ENCODE measurements at regions not wholly inside any gene's neighbourhood (a gene's known extent, or its start where the extent isn't known, plus 50 kb on each side); places are given as distances from the start of the nearest gene placed in this dataset.

- ChIA-PET POLR2A (no interaction called here), CTCF (no interaction called here)
- Mint-ChIP-seq H3K4me3 (no peak overlapping the region), H3K9me3 (no peaks in the 10 kb centered on the region), H3K36me3 (ENCODE audit: low read depth) (no peaks in the 10 kb centered on the region), H3K27ac (no peak overlapping the region), H3K27me3 (no peaks in the 10 kb centered on the region), H3K4me1 (peaks cover 14% of the 10 kb centered on the region)
- no peak for DNase-seq
Observed at GRCh38 chr6:134866563-134866962, 83.3 kb downstream of the ALDH8A1 start.

GRCh38 chr6:134864558-134864957 is 85.3 kb downstream of the ALDH8A1 start:
- H3K9me3 Mint-ChIP-seq: no peaks in the 10 kb centered on the region
- ChIA-PET POLR2A (no interaction called here), CTCF (interaction anchor here (0.7 to 1.2 kb wide), 2 partner anchors 12 to 69 kb away, joined by 3 to 4 read pairs; no protein-coding TSS in a partner anchor)
- H3K4me3 Mint-ChIP-seq: no peak overlapping the region
- no peak for DNase-seq
- no peak overlapping the region for H3K27ac Mint-ChIP-seq
- no peaks in the 10 kb centered on the region for H3K4me1 Mint-ChIP-seq
- H3K36me3 Mint-ChIP-seq (ENCODE audit: low read depth): no peaks in the 10 kb centered on the region
- no peaks in the 10 kb centered on the region for H3K27me3 Mint-ChIP-seq

DNA sequence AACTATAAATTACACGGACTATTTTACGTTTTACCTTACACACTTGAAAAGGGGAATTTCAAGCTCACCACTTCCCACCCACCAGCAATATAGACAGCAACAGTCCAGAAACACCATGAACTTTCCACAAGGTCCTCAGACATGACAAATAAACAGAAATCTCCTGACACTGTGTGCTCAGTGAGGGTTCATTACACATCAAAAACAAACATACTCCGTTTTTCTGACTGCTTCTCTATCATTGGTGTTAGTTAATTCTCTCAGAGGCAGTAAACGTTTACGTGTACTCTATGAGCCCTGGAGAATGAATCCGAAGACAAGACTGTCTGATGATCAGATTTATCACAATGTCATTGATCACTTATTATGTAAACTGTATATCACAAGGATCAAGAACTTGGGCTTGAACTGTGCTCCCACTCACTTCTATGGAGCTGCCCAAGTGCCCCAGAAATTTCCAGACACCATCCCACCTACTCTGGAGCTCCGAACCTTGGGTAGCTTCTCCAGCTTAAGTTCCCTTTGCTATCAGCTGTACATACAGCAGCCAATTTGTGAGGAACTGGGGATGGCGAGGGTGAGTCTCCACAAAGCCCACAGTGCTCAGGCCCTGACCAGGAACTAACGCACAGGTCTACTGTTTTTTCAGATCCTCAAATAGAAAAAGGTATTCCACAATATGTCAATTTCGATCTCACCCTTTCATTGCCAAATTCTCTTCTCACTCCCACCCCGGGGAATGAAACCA is 86.0 kb downstream of the ALDH8A1 start:
- Mint-ChIP-seq H3K27me3 (no peaks in the 10 kb centered on the region), H3K4me3 (no peak overlapping the region), H3K4me1 (no peaks in the 10 kb centered on the region), H3K9me3 (no peaks in the 10 kb centered on the region), H3K27ac (no peak overlapping the region), H3K36me3 (ENCODE audit: low read depth) (no peaks in the 10 kb centered on the region)
- ChIA-PET CTCF (interaction anchor here (0.7 kb wide), 1 partner anchor 70 kb away, joined by 3 read pairs; no protein-coding TSS in a partner anchor), POLR2A (no interaction called here)
- no peak for DNase-seq

DNA sequence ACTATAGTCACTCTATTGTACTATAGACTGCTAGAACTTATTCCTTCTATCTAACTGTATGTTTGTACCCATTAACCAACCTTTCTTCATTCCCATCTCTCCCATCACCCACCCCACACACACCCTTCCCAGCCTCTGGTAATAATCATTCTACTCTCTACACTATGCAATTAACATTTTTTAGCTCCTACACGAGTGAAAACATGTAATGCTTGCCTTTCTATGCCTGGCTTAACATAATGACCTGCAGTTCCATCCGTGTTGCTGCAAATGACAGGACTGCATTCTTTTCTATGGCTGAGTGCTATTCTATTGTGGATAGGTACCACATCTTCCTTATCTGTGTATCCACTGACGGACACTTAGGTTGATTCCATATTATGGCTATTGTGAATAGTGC is 95.5 kb downstream of the ALDH8A1 start:
- DNase-seq: no peak
- no peaks in the 10 kb centered on the region for H3K9me3 Mint-ChIP-seq
- H3K4me1 Mint-ChIP-seq: no peaks in the 10 kb centered on the region
- no peak overlapping the region for H3K27ac Mint-ChIP-seq
- POLR2A ChIA-PET: no interaction called here
- peaks cover 5% of the 10 kb centered on the region for H3K27me3 Mint-ChIP-seq
- H3K4me3 Mint-ChIP-seq: no peak overlapping the region
- H3K36me3 Mint-ChIP-seq (ENCODE audit: low read depth): no peaks in the 10 kb centered on the region
- CTCF ChIA-PET: interaction anchor here (0.6 kb wide), 1 partner anchor 709 kb away, joined by 3 read pairs; no protein-coding TSS in a partner anchor

- Mint-ChIP-seq H3K9me3 (no peaks in the 10 kb centered on the region), H3K36me3 (ENCODE audit: low read depth) (no peaks in the 10 kb centered on the region), H3K27me3 (peaks cover 5% of the 10 kb centered on the region), H3K27ac (no peak overlapping the region), H3K4me1 (no peaks in the 10 kb centered on the region), H3K4me3 (no peak overlapping the region)
- DNase-seq: no peak
- POLR2A ChIA-PET: no interaction called here
- CTCF ChIA-PET: interaction anchor here (0.6 to 0.7 kb wide), 2 partner anchors 102 to 710 kb away, joined by 3 read pairs; no protein-coding TSS in a partner anchor
Observed at GRCh38 chr6:134853111-134854055, 96.5 kb downstream of the ALDH8A1 start.

- POLR2A ChIA-PET: no interaction called here
- CTCF ChIA-PET: interaction anchor here (1.0 kb wide), 2 partner anchors 11 to 14 kb away, joined by 3 to 4 read pairs; no protein-coding TSS in a partner anchor
- H3K27me3 Mint-ChIP-seq: peaks cover 6% of the 10 kb centered on the region
- no peak for DNase-seq
- no peaks in the 10 kb centered on the region for H3K36me3 Mint-ChIP-seq (ENCODE audit: low read depth)
- no peaks in the 10 kb centered on the region for H3K4me1 Mint-ChIP-seq
- no peak overlapping the region for H3K4me3 Mint-ChIP-seq
- no peak overlapping the region for H3K27ac Mint-ChIP-seq
- no peaks in the 10 kb centered on the region for H3K9me3 Mint-ChIP-seq
Observed at GRCh38 chr6:134851548-134851947, 98.4 kb downstream of the ALDH8A1 start.

DNA sequence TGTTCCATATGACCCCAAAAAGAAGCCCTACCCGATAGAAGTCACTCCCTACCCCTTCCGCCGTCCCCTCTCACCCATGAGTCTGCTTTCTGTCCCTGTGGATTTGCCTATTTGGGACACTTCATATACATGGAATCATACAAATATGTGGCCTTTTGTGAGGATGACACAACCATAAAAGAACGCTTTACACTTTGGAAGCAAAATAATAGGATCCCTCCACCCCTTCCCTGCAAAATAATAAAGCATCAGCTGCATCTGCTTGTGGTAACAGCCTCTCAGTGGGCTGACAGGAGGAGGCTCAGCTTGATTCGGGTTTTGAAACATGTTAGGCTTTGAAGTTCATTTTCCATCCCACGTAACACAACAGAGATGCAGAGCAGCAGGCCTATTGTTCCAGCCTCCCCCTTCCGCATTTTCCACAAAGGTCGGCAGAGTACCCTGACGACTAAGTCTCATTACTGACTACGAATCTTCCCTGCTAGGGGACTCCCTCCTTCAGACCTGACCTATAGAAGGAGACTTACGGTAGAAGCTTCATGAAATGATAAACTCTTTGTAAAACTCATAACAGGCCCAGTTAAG is 99.1 kb downstream of the ALDH8A1 start:
- DNase-seq: no peak
- Mint-ChIP-seq H3K27me3 (peaks cover 6% of the 10 kb centered on the region), H3K36me3 (ENCODE audit: low read depth) (no peaks in the 10 kb centered on the region), H3K9me3 (no peaks in the 10 kb centered on the region), H3K27ac (no peak overlapping the region), H3K4me3 (no peak overlapping the region), H3K4me1 (no peaks in the 10 kb centered on the region)
- CTCF ChIA-PET: no interaction called here
- POLR2A ChIA-PET: no interaction called here

GRCh38 chr6:134849920-134850447 is 99.9 kb downstream of the ALDH8A1 start:
- POLR2A ChIA-PET: no interaction called here
- DNase-seq: no peak
- no peaks in the 10 kb centered on the region for H3K4me1 Mint-ChIP-seq
- no peaks in the 10 kb centered on the region for H3K9me3 Mint-ChIP-seq
- peaks cover 6% of the 10 kb centered on the region for H3K27me3 Mint-ChIP-seq
- H3K27ac Mint-ChIP-seq: no peak overlapping the region
- H3K4me3 Mint-ChIP-seq: no peak overlapping the region
- H3K36me3 Mint-ChIP-seq (ENCODE audit: low read depth): no peaks in the 10 kb centered on the region
- CTCF ChIA-PET: no interaction called here

DNA sequence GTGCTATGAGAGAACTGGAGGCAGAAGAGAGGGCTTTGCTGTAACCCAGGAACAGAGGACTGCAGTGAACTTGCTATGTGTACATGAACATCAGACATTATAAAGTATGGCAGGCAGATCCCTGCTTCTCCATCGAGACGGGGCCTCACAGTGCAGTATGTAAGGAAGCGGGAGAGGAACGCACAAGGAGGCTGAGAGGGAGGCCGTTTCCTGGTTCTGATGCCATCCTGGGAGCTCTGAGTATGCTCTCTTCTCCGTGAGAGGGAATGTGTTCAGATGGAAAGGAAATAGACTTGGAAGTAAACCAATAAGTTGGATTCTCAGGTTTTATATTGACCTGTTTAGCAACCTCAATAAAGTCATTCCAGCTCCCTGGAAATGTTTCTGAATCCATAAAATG is 101.8 kb downstream of the ALDH8A1 start:
- no peak for DNase-seq
- ChIA-PET POLR2A (no interaction called here), CTCF (no interaction called here)
- no peaks in the 10 kb centered on the region for H3K9me3 Mint-ChIP-seq
- H3K4me1 Mint-ChIP-seq: no peaks in the 10 kb centered on the region
- no peaks in the 10 kb centered on the region for H3K36me3 Mint-ChIP-seq (ENCODE audit: low read depth)
- no peak overlapping the region for H3K4me3 Mint-ChIP-seq
- H3K27ac Mint-ChIP-seq: no peak overlapping the region
- H3K27me3 Mint-ChIP-seq: peaks cover 3% of the 10 kb centered on the region

DNA sequence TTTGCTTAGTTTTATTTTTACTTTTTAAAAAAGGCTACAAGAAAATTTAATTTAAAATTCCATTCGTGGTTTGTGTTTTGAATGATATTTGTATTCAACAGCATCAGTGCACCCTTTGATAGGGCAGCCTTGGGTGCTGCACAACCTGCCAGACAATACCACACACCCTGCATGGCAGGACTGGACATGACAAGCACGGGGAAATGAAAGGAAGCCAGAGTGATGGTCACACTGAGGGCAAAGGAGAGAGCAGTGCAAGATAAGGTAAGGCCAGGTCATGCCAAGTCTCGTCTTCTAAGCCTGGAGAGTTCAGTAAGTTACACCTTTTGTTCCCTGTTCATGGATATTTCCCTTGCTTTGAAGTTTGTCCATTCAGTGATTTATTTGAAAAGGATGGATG is 103.0 kb downstream of the ALDH8A1 start:
- Mint-ChIP-seq H3K4me3 (no peak overlapping the region), H3K9me3 (no peaks in the 10 kb centered on the region), H3K36me3 (ENCODE audit: low read depth) (no peaks in the 10 kb centered on the region), H3K4me1 (no peaks in the 10 kb centered on the region), H3K27me3 (peaks cover 4% of the 10 kb centered on the region), H3K27ac (no peak overlapping the region)
- ChIA-PET CTCF (no interaction called here), POLR2A (no interaction called here)
- no peak for DNase-seq

- no peaks in the 10 kb centered on the region for H3K4me1 Mint-ChIP-seq
- no peak overlapping the region for H3K4me3 Mint-ChIP-seq
- no peaks in the 10 kb centered on the region for H3K9me3 Mint-ChIP-seq
- H3K27me3 Mint-ChIP-seq: peaks cover 6% of the 10 kb centered on the region
- no peak overlapping the region for H3K27ac Mint-ChIP-seq
- CTCF ChIA-PET: no interaction called here
- no peak for DNase-seq
- POLR2A ChIA-PET: no interaction called here
- H3K36me3 Mint-ChIP-seq (ENCODE audit: low read depth): no peaks in the 10 kb centered on the region
Observed at GRCh38 chr6:134846031-134846430, 103.9 kb downstream of the ALDH8A1 start.

DNA sequence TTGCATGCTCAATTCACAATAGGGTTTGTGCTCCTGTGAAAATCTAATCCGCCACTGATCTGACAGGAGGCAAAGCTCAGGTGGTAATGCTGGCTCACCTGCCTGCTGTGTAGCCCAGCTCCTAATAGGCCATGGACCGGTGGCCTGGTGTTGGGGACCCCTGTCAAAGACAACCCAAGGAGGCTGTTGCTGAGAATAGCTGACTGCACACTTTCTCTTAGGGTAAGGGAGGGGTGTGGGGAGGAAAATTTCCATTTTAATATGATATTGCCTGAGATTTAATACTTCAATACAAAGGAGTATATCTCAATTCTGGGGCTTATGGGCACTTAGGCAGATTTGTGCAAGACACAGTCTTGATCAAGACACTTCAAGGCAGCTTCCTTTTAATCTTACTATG is 105.8 kb downstream of the ALDH8A1 start:
- Mint-ChIP-seq H3K4me1 (no peaks in the 10 kb centered on the region), H3K9me3 (no peaks in the 10 kb centered on the region), H3K27me3 (peaks cover 6% of the 10 kb centered on the region), H3K4me3 (no peak overlapping the region), H3K36me3 (ENCODE audit: low read depth) (no peaks in the 10 kb centered on the region), H3K27ac (no peak overlapping the region)
- CTCF ChIA-PET: no interaction called here
- POLR2A ChIA-PET: no interaction called here
- DNase-seq: no peak

Measured in activated CD4-positive, alpha-beta T cell treated with anti-CD3 and anti-CD28 coated beads, Interleukin-2, amount 10 ng/mL, durations not matched to agents 7 days and 5 days (primary cell).